Heart left ventricle (tissue), 16 donors: ENCODE measurements at regions not wholly inside any gene's neighbourhood (a gene's known extent, or its start where the extent isn't known, plus 50 kb on each side); places are given as distances from the start of the nearest gene placed in this dataset.

Experiments used
- ATAC-seq, 4 donors: fragments of 200-7000 bp; cut with Tn5 transposase; one replicate each; pipeline ENCODE4 v1.9.1; 2020 to 2022; ENCODE audit warnings: moderate library complexity in 4 of 4, mild to moderate bottlenecking in 3 of 4, moderate number of reproducible peaks in 1 of 4
- DNase-seq, 5 donors: peaks; one replicate each; pipeline ENCODE4 v3.0.0-alpha.2; 2020
- H3K27ac ChIP-seq, 12 donors: fragments of 200-600 bp; sonication (generic) in 4 of 12; one replicate each; pipeline versions ENCODE4 v1.5.0 to v1.8.0; 2016 to 2022; ENCODE audit warnings: mild to moderate bottlenecking in 2 of 12
- H3K27me3 ChIP-seq, 9 donors: fragments of 200-600 bp; sonication (generic) in 2 of 9; one replicate each; pipeline versions ENCODE4 v1.5.1 to v1.8.0; 2016 to 2022; ENCODE audit warnings: mild to moderate bottlenecking in 3 of 9
- H3K36me3 ChIP-seq, 9 donors: fragments of 200-600 bp; sonication (generic) in 2 of 9; one replicate each; pipeline versions ENCODE4 v1.5.0 to v1.8.0; 2018 to 2022; ENCODE audit warnings: mild to moderate bottlenecking in 2 of 9
- H3K4me1 ChIP-seq, 12 donors: fragments of 200-600 bp; sonication (generic) in 4 of 12; one replicate each; pipeline versions ENCODE4 v1.5.0 to v1.8.0; 2016 to 2022; ENCODE audit warnings: mild to moderate bottlenecking in 3 of 12
- H3K4me3 ChIP-seq, 12 donors: fragments of 200-600 bp; sonication (generic) in 4 of 12; one replicate each; pipeline versions ENCODE4 v1.5.0 to v1.8.0; 2017 to 2022; ENCODE audit warnings: mild to moderate bottlenecking in 9 of 12, moderate library complexity in 4 of 12
- H3K9me3 ChIP-seq, 12 donors: fragments of 200-600 bp; sonication (generic) in 4 of 12; one replicate each; pipeline versions ENCODE4 v1.5.0 to v1.8.0; 2016 to 2022; ENCODE audit warnings: mild to moderate bottlenecking in 1 of 12
- POLR2A ChIP-seq, 2 donors: fragments of 450-650 bp; IDR thresholded peaks; one replicate each; pipeline ENCODE4 v1.6.1; 2017; ENCODE audit warnings: antibody characterized with exemption in 2 of 2, mild to moderate bottlenecking in 2 of 2, moderate library complexity in 2 of 2
- WGBS, 4 donors: extraction: QIAGEN DNeasy Blood & Tissue Kit in 2 of 4; methylation state at CpG; one replicate each; pipeline versions ENCODE4 v1.1.5 to v1.1.7; 2013 to 2018; 5-methylcytosine and 5-hydroxymethylcytosine counted together
- intact Hi-C, 10 donors: fragments of 100-400 bp; cut with DNase I; formaldehyde crosslinking; loops; one replicate each; pipeline versions ENCODE4 v1.11.1 to v1.14.2; 2022
- TF ChIP-seq, protein P1 (sequence below), 12 donors: fragments of 200-600 bp; sonication (generic) in 4 of 12; IDR thresholded peaks; one replicate each; pipeline versions ENCODE4 v1.5.0 to v1.8.0; 2018 to 2022; ENCODE audit warnings: antibody characterized with exemption in 12 of 12, mild to moderate bottlenecking in 5 of 12
- donor health status: ischemic (EF 13 %, LVEDD 7.1; RV severe dilation, severe dysfunction).
- donor health status: healthy with polysubstance abuse.
- donor health status: DM: no; HTN: yes; CAD: no.
- donor health status: DM: no; HTN: no; CAD: no.
- donor health status: ischemic (EF 25% LVEDD 6.9; RV normal size, moderate dysfunction).
- donor health status: ischemic (EF 25% LVEDD 5.7; RV mildly dilated, moderate dysfunction).
- donor health status: healthy.
- donor health status: DM: yes; HTN: yes; CAD: no.
- donor health status: ischemic (EF 35%, LVEDD 5.7; RV mildly dilated, moderate dysfunction).
- donor health status: nonischemic (EF 11% LVEDD 7.7; RV severe dilation, severe dysfunction).
- donor health status: DM: yes; HTN: yes; CAD: no.
- donor health status: PGD.
- donor health status: ischemic (EF 29% LVEDD 5.4; RV normal size, mild dysfunction).
- donor health status: nonischemic (EF 23%, LVEDD 6.1; RV moderate dilation, normal function).

- Histone ChIP-seq H3K27me3 (no peaks in the 10 kb centered on the region), H3K4me3 (no peak overlapping the region), H3K9me3 (peaks cover 0 to 20% (median 4%) of the 10 kb centered on the region in 12 donors), H3K27ac (no peak overlapping the region), H3K4me1 (no peaks in the 10 kb centered on the region), H3K36me3 (no peaks in the 10 kb centered on the region)
- ATAC-seq (no peak), DNase-seq (no peak)
- TF ChIP-seq, protein P1, sequence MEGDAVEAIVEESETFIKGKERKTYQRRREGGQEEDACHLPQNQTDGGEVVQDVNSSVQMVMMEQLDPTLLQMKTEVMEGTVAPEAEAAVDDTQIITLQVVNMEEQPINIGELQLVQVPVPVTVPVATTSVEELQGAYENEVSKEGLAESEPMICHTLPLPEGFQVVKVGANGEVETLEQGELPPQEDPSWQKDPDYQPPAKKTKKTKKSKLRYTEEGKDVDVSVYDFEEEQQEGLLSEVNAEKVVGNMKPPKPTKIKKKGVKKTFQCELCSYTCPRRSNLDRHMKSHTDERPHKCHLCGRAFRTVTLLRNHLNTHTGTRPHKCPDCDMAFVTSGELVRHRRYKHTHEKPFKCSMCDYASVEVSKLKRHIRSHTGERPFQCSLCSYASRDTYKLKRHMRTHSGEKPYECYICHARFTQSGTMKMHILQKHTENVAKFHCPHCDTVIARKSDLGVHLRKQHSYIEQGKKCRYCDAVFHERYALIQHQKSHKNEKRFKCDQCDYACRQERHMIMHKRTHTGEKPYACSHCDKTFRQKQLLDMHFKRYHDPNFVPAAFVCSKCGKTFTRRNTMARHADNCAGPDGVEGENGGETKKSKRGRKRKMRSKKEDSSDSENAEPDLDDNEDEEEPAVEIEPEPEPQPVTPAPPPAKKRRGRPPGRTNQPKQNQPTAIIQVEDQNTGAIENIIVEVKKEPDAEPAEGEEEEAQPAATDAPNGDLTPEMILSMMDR (IDR thresholded peaks at IDR 0.05) = no peak
- TF ChIP-seq POLR2A (IDR thresholded peaks at IDR 0.05) = no peak
- intact Hi-C loops = no loop called here
Measured at GRCh38 chr5:28557114-28557513, 1518.7 kb upstream of the CDH9 start.

DNA sequence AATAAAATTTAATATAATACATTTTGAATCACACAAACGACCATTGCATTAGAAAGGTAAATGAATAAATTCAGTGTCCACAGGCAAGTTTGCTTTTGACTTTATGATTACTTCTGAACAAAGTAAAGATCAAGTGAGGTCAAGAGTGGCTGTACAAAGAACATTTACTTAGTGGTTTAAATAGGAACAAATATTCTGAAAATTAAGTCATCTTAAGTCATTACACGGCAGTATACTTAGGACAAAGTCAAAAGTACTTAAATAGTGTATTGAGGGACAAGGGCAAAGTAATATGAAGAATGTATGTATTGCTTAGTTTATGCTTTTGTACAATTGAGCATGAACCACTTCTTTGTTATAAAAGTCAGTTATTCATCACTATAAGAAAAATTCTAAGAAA, 1511.2 kb upstream of the CDH9 start:
- TF ChIP-seq, protein P1 (IDR thresholded peaks at IDR 0.05) = no peak
- no peak for TF ChIP-seq POLR2A (IDR thresholded peaks at IDR 0.05)
- intact Hi-C loops = no loop called here
- no peak overlapping the region for H3K4me3 ChIP-seq
- H3K4me1 ChIP-seq = no peaks in the 10 kb centered on the region
- H3K27me3 ChIP-seq = no peaks in the 10 kb centered on the region
- DNase-seq (no peak), ATAC-seq (no peak)
- H3K9me3 ChIP-seq = peaks cover 0 to 34% (median 5%) of the 10 kb centered on the region in 12 donors
- 53 to 62% (median 59%) methylated on average over 2 of the region's 2 CpGs for WGBS, 4 donors
- no peak overlapping the region for H3K27ac ChIP-seq
- H3K36me3 ChIP-seq = no peaks in the 10 kb centered on the region

GRCh38 chr5:28548856-28549255, 1510.5 kb upstream of the CDH9 start:
- intact Hi-C loops = no loop called here
- no peak for ATAC-seq
- Histone ChIP-seq H3K27me3 (no peaks in the 10 kb centered on the region), H3K4me3 (no peak overlapping the region), H3K27ac (no peak overlapping the region), H3K36me3 (no peaks in the 10 kb centered on the region), H3K4me1 (no peaks in the 10 kb centered on the region), H3K9me3 (peaks cover 0 to 34% (median 5%) of the 10 kb centered on the region in 12 donors)
- 37 to 62% (median 45%) methylated on average over 1 of the region's 1 CpG for WGBS, 4 donors
- no peak for DNase-seq
- TF ChIP-seq, protein P1 (IDR thresholded peaks at IDR 0.05) = no peak
- no peak for TF ChIP-seq POLR2A (IDR thresholded peaks at IDR 0.05)

GRCh38 chr5:28544501-28544900, 1506.1 kb upstream of the CDH9 start:
- no peak overlapping the region for H3K4me3 ChIP-seq
- peaks cover 0 to 5% (median 0%) of the 10 kb centered on the region in 12 donors for H3K9me3 ChIP-seq
- no peak overlapping the region for H3K27ac ChIP-seq
- DNase-seq (no peak), ATAC-seq (no peak)
- no peaks in the 10 kb centered on the region for H3K27me3 ChIP-seq
- H3K36me3 ChIP-seq = no peaks in the 10 kb centered on the region
- intact Hi-C loops = no loop called here
- TF ChIP-seq POLR2A (IDR thresholded peaks at IDR 0.05) = no peak
- TF ChIP-seq, protein P1 (IDR thresholded peaks at IDR 0.05) = no peak
- no peaks in the 10 kb centered on the region for H3K4me1 ChIP-seq
